Tibial nerve (tissue), 4 donors: ENCODE measurements at regions not wholly inside any gene's neighbourhood (a gene's known extent, or its start where the extent isn't known, plus 50 kb on each side); places are given as distances from the start of the nearest gene placed in this dataset.
"Not testable (repeated sequence)": the region's sequence is repeated elsewhere in the genome, so short reads cannot be mapped to it uniquely, and the experiment has no call there.

Experiments used
- EP300 ChIP-seq, 2 donors: sonication (generic); formaldehyde crosslinking; IDR thresholded peaks; one replicate each; pipeline ENCODE4 v1.6.1; 2017; ENCODE audit warnings: antibody characterized with exemption in 2 of 2, mild to moderate bottlenecking in 1 of 2
- TF ChIP-seq, protein P1 (sequence below), 5 experiments: fragments of 200-600 bp in 3 of 5; fragments of 450-650 bp in 2 of 5; sonication (generic) in 3 of 5; IDR thresholded peaks; one replicate each; pipeline ENCODE4 v1.5.1; 2016 to 2019; ENCODE audit warnings: antibody characterized with exemption in 5 of 5, mild to moderate bottlenecking in 3 of 5, moderate library complexity in 2 of 5

DNA sequence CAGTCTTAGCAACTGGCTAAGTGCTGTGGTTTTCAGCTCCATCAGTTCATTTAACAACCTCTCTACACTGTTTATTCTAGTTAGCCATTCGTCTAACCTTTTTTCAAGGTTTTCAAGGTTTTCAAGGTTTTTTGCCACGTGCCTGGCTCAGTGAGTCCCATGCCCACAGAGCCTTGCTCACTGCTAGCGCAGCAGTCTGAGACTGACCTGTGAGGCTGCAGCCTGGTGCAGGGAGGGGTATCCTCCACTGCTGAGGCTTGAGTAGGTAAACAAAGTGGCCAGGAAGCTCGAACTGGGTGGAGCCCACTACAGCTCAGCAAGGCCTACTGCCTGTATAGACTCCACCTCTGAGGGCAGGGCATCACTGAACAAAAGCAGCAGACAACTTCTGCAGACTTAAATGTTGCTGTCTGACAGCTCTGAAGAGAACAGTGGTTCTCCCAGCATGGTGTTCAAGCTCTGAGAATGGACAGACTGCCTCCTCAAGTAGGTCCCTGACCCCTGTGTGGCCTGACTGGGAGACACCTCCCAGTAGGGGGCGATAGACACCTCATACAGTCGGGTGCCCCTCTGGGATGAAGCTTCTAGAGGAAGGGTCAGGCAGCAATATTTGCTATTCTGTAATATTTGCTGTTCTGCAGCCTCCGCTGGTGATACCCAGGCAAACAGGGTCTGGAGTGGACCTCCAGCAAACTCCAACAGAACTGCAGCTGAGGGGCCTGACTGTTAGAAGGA lies 424.7 kb upstream of the DDI1 start:
- TF ChIP-seq, protein P1, sequence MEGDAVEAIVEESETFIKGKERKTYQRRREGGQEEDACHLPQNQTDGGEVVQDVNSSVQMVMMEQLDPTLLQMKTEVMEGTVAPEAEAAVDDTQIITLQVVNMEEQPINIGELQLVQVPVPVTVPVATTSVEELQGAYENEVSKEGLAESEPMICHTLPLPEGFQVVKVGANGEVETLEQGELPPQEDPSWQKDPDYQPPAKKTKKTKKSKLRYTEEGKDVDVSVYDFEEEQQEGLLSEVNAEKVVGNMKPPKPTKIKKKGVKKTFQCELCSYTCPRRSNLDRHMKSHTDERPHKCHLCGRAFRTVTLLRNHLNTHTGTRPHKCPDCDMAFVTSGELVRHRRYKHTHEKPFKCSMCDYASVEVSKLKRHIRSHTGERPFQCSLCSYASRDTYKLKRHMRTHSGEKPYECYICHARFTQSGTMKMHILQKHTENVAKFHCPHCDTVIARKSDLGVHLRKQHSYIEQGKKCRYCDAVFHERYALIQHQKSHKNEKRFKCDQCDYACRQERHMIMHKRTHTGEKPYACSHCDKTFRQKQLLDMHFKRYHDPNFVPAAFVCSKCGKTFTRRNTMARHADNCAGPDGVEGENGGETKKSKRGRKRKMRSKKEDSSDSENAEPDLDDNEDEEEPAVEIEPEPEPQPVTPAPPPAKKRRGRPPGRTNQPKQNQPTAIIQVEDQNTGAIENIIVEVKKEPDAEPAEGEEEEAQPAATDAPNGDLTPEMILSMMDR (IDR thresholded peaks at IDR 0.05): not testable (repeated sequence)
- TF ChIP-seq EP300 (IDR thresholded peaks at IDR 0.05): not testable (repeated sequence)
